ENCODE measurements at regions not wholly inside any gene's neighbourhood (a gene's known extent, or its start where the extent isn't known, plus 50 kb on each side); places are given as distances from the start of the nearest gene placed in this dataset.

GRCh38 chr1:235925016-235925415, 58.3 kb upstream of the LYST start:
- DNase-seq (ENCODE audit: low read depth in 2 of 2), result no peak

- no peak for DNase-seq (ENCODE audit: low read depth in 2 of 2)
These were observed 56.8 kb upstream of the LYST start for GRCh38 chr1:235923466-235924021.

GRCh38 chr1:235920596-235921375, 54.1 kb upstream of the LYST start:
- no peak for DNase-seq (ENCODE audit: low read depth in 2 of 2)

- no peak for DNase-seq (ENCODE audit: low read depth in 2 of 2)
These were observed 53.2 kb upstream of the LYST start for GRCh38 chr1:235919833-235920441.

GRCh38 chr1:235919127-235919832, 52.6 kb upstream of the LYST start:
- DNase-seq (ENCODE audit: low read depth in 2 of 2), result no peak

DNA sequence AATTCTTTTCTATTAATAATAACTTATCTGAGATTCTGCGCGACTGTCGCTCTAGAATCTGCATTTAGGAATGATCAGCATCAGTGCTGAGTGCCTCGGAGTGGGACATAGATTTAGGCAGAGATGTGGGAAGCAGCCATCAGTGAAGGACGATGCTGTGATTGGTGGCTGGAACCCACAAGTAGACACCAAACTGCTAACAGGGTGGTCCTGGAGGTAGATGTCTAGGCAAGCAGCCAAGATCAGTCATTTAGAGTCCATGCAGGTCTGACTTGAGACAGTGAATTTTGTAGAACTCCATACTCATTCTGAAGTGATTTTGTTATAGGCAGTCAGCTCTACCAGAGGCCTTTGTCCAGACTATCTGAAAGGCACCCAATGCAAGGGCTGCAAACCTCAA, 51.8 kb upstream of the LYST start:
- DNase-seq (ENCODE audit: low read depth in 2 of 2), result no peak

- DNase-seq (ENCODE audit: low read depth in 2 of 2), result no peak
These were observed 51.3 kb upstream of the LYST start for GRCh38 chr1:235918032-235918431.

- DNase-seq (ENCODE audit: low read depth in 2 of 2), result peak; percentile 19 to 33
These were observed 50.6 kb upstream of the LYST start for GRCh38 chr1:235917267-235917811.

Data from stimulated activated CD4-positive, alpha-beta T cell treated with anti-CD3 and anti-CD28 coated beads, Interleukin-1b, Interleukin-23, amount 100 ng/mL, for 1 hour (primary cell).